H9 (cell line): ENCODE measurements at regions not wholly inside any gene's neighbourhood (a gene's known extent, or its start where the extent isn't known, plus 50 kb on each side); places are given as distances from the start of the nearest gene placed in this dataset.

Experiments
- DNase-seq: peaks from one replicate; pipeline ENCODE4 v3.0.0-alpha.2; 2017
- H2AFZ ChIP-seq: one replicate; pipeline ENCODE4 v1.6.1; 2013; ENCODE audit warnings: mild to moderate bottlenecking, low read length, control low read depth, moderate library complexity
- H2AK5ac ChIP-seq: 2 replicates; pipeline ENCODE4 v1.6.1; 2013; ENCODE audit warnings: low read length, control low read depth, mixed read lengths; ENCODE audit not compliant: insufficient read length
- H2BK120ac ChIP-seq: one replicate; pipeline ENCODE4 v1.6.1; 2013; ENCODE audit warnings: low read depth, mild to moderate bottlenecking, low read length, control low read depth, inconsistent platforms; ENCODE audit not compliant: poor library complexity, severe bottlenecking
- H2BK12ac ChIP-seq: 2 replicates; pipeline ENCODE4 v1.6.1; 2013; ENCODE audit warnings: low read length, control low read depth, mixed read lengths, low read depth; ENCODE audit not compliant: insufficient read length
- H2BK15ac ChIP-seq: 2 replicates; pipeline ENCODE4 v1.6.1; 2013; ENCODE audit warnings: low read depth, low read length, control low read depth
- H2BK20ac ChIP-seq: one replicate; pipeline ENCODE4 v1.6.1; 2013; ENCODE audit warnings: low read depth, mild to moderate bottlenecking, low read length, control low read depth, inconsistent platforms; ENCODE audit not compliant: poor library complexity, severe bottlenecking
- H2BK5ac ChIP-seq: 2 replicates; pipeline ENCODE4 v1.6.1; 2013; ENCODE audit warnings: low read length, control low read depth, mixed read lengths; ENCODE audit not compliant: insufficient read length
- H3K14ac ChIP-seq: 2 replicates; pipeline ENCODE4 v1.6.1; 2013; ENCODE audit warnings: low read length, control low read depth; ENCODE audit not compliant: insufficient read depth
- H3K18ac ChIP-seq: 2 replicates; pipeline ENCODE4 v1.6.1; 2013; ENCODE audit warnings: low read depth, mild to moderate bottlenecking, mixed read lengths, low read length, control low read depth; ENCODE audit not compliant: insufficient read length
- H3K23ac ChIP-seq: 2 replicates; pipeline ENCODE4 v1.6.1; 2013; ENCODE audit warnings: low read length, control low read depth, mixed read lengths, low read depth; ENCODE audit not compliant: insufficient read length
- H3K23me2 ChIP-seq: 2 replicates; pipeline ENCODE4 v1.6.1; 2013; ENCODE audit warnings: low read depth, mild to moderate bottlenecking, mixed read lengths, low read length, control low read depth; ENCODE audit not compliant: insufficient read length, poor library complexity, severe bottlenecking
- H3K27ac ChIP-seq: 2 replicates; pipeline ENCODE4 v1.5.1; 2013; ENCODE audit warnings: low read length, control low read depth, mixed read lengths, low read depth; ENCODE audit not compliant: insufficient read length
- H3K27me3 ChIP-seq: 2 replicates; pipeline ENCODE4 v1.6.1; 2013; ENCODE audit warnings: low read length, control low read depth, inconsistent platforms; ENCODE audit not compliant: insufficient read depth
- H3K4ac ChIP-seq: 2 replicates; pipeline ENCODE4 v1.6.1; 2013; ENCODE audit warnings: low read depth, mild to moderate bottlenecking, control low read depth, inconsistent platforms, low read length, moderate library complexity
- H3K4me1 ChIP-seq: 2 replicates; pipeline ENCODE4 v1.6.1; 2013; ENCODE audit warnings: low read length, control low read depth, inconsistent platforms; ENCODE audit not compliant: insufficient read depth
- H3K4me2 ChIP-seq: 2 replicates; pipeline ENCODE4 v1.6.1; 2013; ENCODE audit warnings: low read length, control low read depth, mixed read lengths; ENCODE audit not compliant: insufficient read length, insufficient read depth
- H3K56ac ChIP-seq: 2 replicates; pipeline ENCODE4 v1.6.1; 2013; ENCODE audit warnings: low read depth, mild to moderate bottlenecking, mixed read lengths, low read length, control low read depth; ENCODE audit not compliant: insufficient read length
- H3K79me1 ChIP-seq: 2 replicates; pipeline ENCODE4 v1.6.1; 2013; ENCODE audit warnings: low read depth, mild to moderate bottlenecking, moderate library complexity, low read length, control low read depth, inconsistent platforms; ENCODE audit not compliant: insufficient read depth, poor library complexity, severe bottlenecking
- H3K79me2 ChIP-seq: 2 replicates; pipeline ENCODE4 v1.6.1; 2013; ENCODE audit warnings: low read length, control low read depth, inconsistent platforms; ENCODE audit not compliant: insufficient read depth
- H3K9ac ChIP-seq: 2 replicates; pipeline ENCODE4 v1.6.1; 2013; ENCODE audit warnings: low read length, control low read depth, mixed read lengths; ENCODE audit not compliant: insufficient read length; ENCODE audit errors: extremely low read depth
- H3K9me3 ChIP-seq: one replicate; pipeline ENCODE4 v1.6.1; 2013; ENCODE audit warnings: low read depth, low read length, inconsistent platforms; ENCODE audit not compliant: control insufficient read depth
- H3T11ph ChIP-seq: one replicate; pipeline ENCODE4 v1.6.1; 2013; ENCODE audit warnings: mild to moderate bottlenecking, low read length, control low read depth, inconsistent platforms
- H4K20me1 ChIP-seq: one replicate; pipeline ENCODE4 v1.6.1; 2013; ENCODE audit not compliant: control insufficient read depth, insufficient read length, insufficient read depth
- H4K5ac ChIP-seq: 2 replicates; pipeline ENCODE4 v1.6.1; 2013; ENCODE audit warnings: low read depth, mild to moderate bottlenecking, mixed read lengths, low read length, control low read depth; ENCODE audit not compliant: insufficient read length
- H4K8ac ChIP-seq: replicated peaks from 2 replicates; pipeline ENCODE4 v1.6.1; 2013; ENCODE audit warnings: low read length, control low read depth, mixed read lengths, low read depth; ENCODE audit not compliant: insufficient read length
- H4K91ac ChIP-seq: 2 replicates; pipeline ENCODE4 v1.6.1; 2013; ENCODE audit warnings: low read depth, mild to moderate bottlenecking, moderate library complexity, mixed read lengths, low read length, control low read depth; ENCODE audit not compliant: insufficient read length
- H3K27ac Mint-ChIP-seq, 3 experiments: 2 replicates in 2 of 3; 3 replicates in 1 of 3; pipeline ENCODE4 v1.8.0; 2020 to 2021; ENCODE audit warnings: mixed read lengths in 3 of 3, mild to moderate bottlenecking in 1 of 3, moderate library complexity in 1 of 3
- H3K27me3 Mint-ChIP-seq: 2 replicates; pipeline ENCODE4 v1.8.0; 2021; ENCODE audit warnings: low read depth, mild to moderate bottlenecking, moderate library complexity, mixed read lengths
- H3K36me3 Mint-ChIP-seq, 3 experiments: 2 replicates in 2 of 3; 3 replicates in 1 of 3; pipeline ENCODE4 v1.8.0; 2020 to 2021; ENCODE audit warnings: low read depth in 3 of 3, mixed read lengths in 3 of 3; ENCODE audit not compliant: insufficient read depth in 1 of 3
- H3K4me1 Mint-ChIP-seq, 2 experiments: 2 replicates each; pipeline ENCODE4 v1.8.0; 2020; ENCODE audit warnings: mixed read lengths in 2 of 2
- H3K4me3 Mint-ChIP-seq, 2 experiments: 2 replicates in 1 of 2; 3 replicates in 1 of 2; pipeline ENCODE4 v1.8.0; 2020 to 2021; ENCODE audit warnings: mild to moderate bottlenecking in 2 of 2, mixed read lengths in 2 of 2, moderate library complexity in 1 of 2
- H3K9me3 Mint-ChIP-seq, 2 experiments: 2 replicates in 1 of 2; 3 replicates in 1 of 2; pipeline ENCODE4 v1.8.0; 2020; ENCODE audit warnings: mild to moderate bottlenecking in 2 of 2, mixed read lengths in 2 of 2, moderate library complexity in 1 of 2
- CTCF ChIP-seq: fragments of 200-600 bp; sonication (generic); conservative IDR thresholded peaks from 3 replicates; pipeline ENCODE4 v1.8.0; 2021; ENCODE audit warnings: antibody characterized with exemption, mild to moderate bottlenecking
- WGBS: extraction: QIAGEN DNeasy Blood & Tissue Kit; methylation state at CpG from one replicate; pipeline ENCODE4 v1.1.7; 2013; ENCODE audit warnings: missing lambda C conversion rate, low lambda C conversion rate, mixed read lengths; ENCODE audit not compliant: insufficient read length; ENCODE audit errors: extremely low coverage; 5-methylcytosine and 5-hydroxymethylcytosine counted together

GRCh38 chr15:34656005-34656796 is 72.8 kb upstream of the GOLGA8B start:
- Mint-ChIP-seq H3K27ac (no peak overlapping the region; a peak in 1 of 7 replicates), H3K4me3 (no peak overlapping the region), H3K9me3 (no peaks in the 10 kb centered on the region), H3K4me1 (peaks cover 22 to 25% of the 10 kb centered on the region in 2 experiments), H3K36me3 (no peaks in the 10 kb centered on the region), H3K27me3 (no peaks in the 10 kb centered on the region)
- Histone ChIP-seq H3K79me1 (no peaks in the 10 kb centered on the region), H3K23me2 (no peaks in the 10 kb centered on the region), H2BK15ac (no peak overlapping the region), H2BK12ac (no peak overlapping the region), H4K5ac (no peak overlapping the region), H3K27me3 (no peaks in the 10 kb centered on the region), H2AK5ac (no peak overlapping the region), H2BK20ac (no peak overlapping the region), H3K79me2 (no peaks in the 10 kb centered on the region), H3T11ph (no peak overlapping the region), H3K4ac (no peak overlapping the region), H2BK5ac (no peak overlapping the region), H3K18ac (no peak overlapping the region), H3K9me3 (no peaks in the 10 kb centered on the region), H3K14ac (no peak overlapping the region), H4K91ac (no peak overlapping the region), H4K20me1 (no peaks in the 10 kb centered on the region), H3K27ac (no peak overlapping the region), H4K8ac (no peak overlapping the region), H3K56ac (no peak overlapping the region), H3K9ac (no peak overlapping the region), H3K4me2 (no peak overlapping the region), H2BK120ac (no peak overlapping the region), H3K23ac (no peak overlapping the region), H3K4me1 (0 out of 2 replicates have a peak, but pooled peaks cover 6% of the 10 kb centered on the region), H2AFZ (no peak overlapping the region)
- TF ChIP-seq CTCF: no peak
- no peak for DNase-seq
- WGBS: no CpG with 5 or more reads among the region's 6 CpGs
